GM12878 (cell line): ENCODE measurements at regions not wholly inside any gene's neighbourhood (a gene's known extent, or its start where the extent isn't known, plus 50 kb on each side); places are given as distances from the start of the nearest gene placed in this dataset.

Source experiments
- ATAC-seq: fragments of 200-7000 bp; cut with Tn5 transposase; 3 replicates; pipeline ENCODE4 v1.9.1; 2020; ENCODE audit warnings: mild to moderate bottlenecking, moderate library complexity
- BruUV-seq: library from RNA; stranded (reverse); fragments of 400-500 nt; replicated peaks from 2 replicates; lab custom pipeline; 2021; lab: Mats Ljungman, UMichigan
- CTCF ChIA-PET: fragments of 300-600 bp; sonication (Branson Sonifier 250); formaldehyde crosslinking; extraction: SDS; loops from one replicate; lab custom pipeline; 2021; ENCODE audit warnings: inconsistent platforms; lab: Yijun Ruan, JAX
- POLR2A ChIA-PET: fragments of 350-600 bp; formaldehyde crosslinking; extraction: SDS; loops from one replicate; lab custom pipeline; 2021; ENCODE audit warnings: inconsistent platforms; lab: Charles Lee
- RAD21 ChIA-PET: fragments of 300-600 bp; sonication (Branson Sonifier 250); formaldehyde crosslinking; loops from one replicate; lab custom pipeline; 2023; ENCODE audit warnings: antibody characterized with exemption; ENCODE audit not compliant: unreplicated experiment; lab: Charles Lee
- SMC1A ChIA-PET: fragments of 300-600 bp; sonication (Branson Sonifier 250); formaldehyde crosslinking; loops from one replicate; lab custom pipeline; 2023; ENCODE audit not compliant: unreplicated experiment, uncharacterized antibody; lab: Charles Lee
- DNase-seq: peaks from one replicate; pipeline ENCODE4 v3.0.0-alpha.2; 2011; ENCODE audit warnings: low read depth, low spot score
- FAIRE-seq: peaks from 3 replicates; lab custom pipeline; 2011; peaks lifted over from hg19 to GRCh38; lab: Jason Lieb, UNC
- H2AFZ ChIP-seq: 2 replicates; pipeline ENCODE4 v1.6.0; 2011; ENCODE audit warnings: low read depth, low read length, control low read depth; ENCODE audit not compliant: control insufficient read depth
- H3K27ac ChIP-seq: 2 replicates; pipeline ENCODE4 v1.5.1; 2011; ENCODE audit warnings: control low read depth; ENCODE audit not compliant: control insufficient read depth, insufficient read depth
- H3K27me3 ChIP-seq, 2 experiments: replicated peaks in 1 of 2; 2 replicates each; pipeline versions ENCODE4 v1.6.0 to v1.6.1; 2011; ENCODE audit warnings: low read length in 1 of 2; ENCODE audit not compliant: control insufficient read depth in 2 of 2, insufficient read depth in 2 of 2
- H3K36me3 ChIP-seq, 2 experiments: 2 replicates each; pipeline ENCODE4 v1.5.1; 2011; ENCODE audit warnings: low read length in 1 of 2; ENCODE audit not compliant: control insufficient read depth in 2 of 2, insufficient read depth in 2 of 2
- H3K4me1 ChIP-seq: 2 replicates; pipeline ENCODE4 v1.6.1; 2011; ENCODE audit warnings: mild to moderate bottlenecking, low read length, moderate library complexity, mixed read lengths; ENCODE audit not compliant: control insufficient read depth, insufficient read depth
- H3K4me2 ChIP-seq: 2 replicates; pipeline ENCODE4 v1.6.0; 2011; ENCODE audit warnings: control low read depth; ENCODE audit not compliant: control insufficient read depth, insufficient read depth
- H3K4me3 ChIP-seq: fragments of 200-600 bp; sonication (generic); 2 replicates; pipeline ENCODE4 v1.5.1; 2016
- H3K79me2 ChIP-seq: 2 replicates; pipeline ENCODE4 v1.6.0; 2011; ENCODE audit warnings: low read length; ENCODE audit not compliant: control insufficient read depth, insufficient read depth
- H3K9ac ChIP-seq: 2 replicates; pipeline ENCODE4 v1.8.0; 2011; ENCODE audit warnings: low read length, control low read depth, mixed read lengths; ENCODE audit not compliant: control insufficient read depth, insufficient read depth
- H3K9me3 ChIP-seq: replicated peaks from 3 replicates; pipeline ENCODE4 v1.5.1; 2011; ENCODE audit warnings: mild to moderate bottlenecking, low read length; ENCODE audit not compliant: control insufficient read depth, insufficient read depth
- H4K20me1 ChIP-seq: 2 replicates; pipeline ENCODE4 v1.6.0; 2011; ENCODE audit not compliant: control insufficient read depth, insufficient read depth
- BACH1 ChIP-seq: fragments of 450-650 bp; IDR thresholded peaks from 2 replicates; pipeline ENCODE4 v1.6.1; 2017; ENCODE audit warnings: mild to moderate bottlenecking, borderline replicate concordance
- ETV6 ChIP-seq, 2 experiments: fragments of 450-650 bp in 1 of 2; IDR thresholded peaks in 1 of 2; conservative IDR thresholded peaks in 1 of 2; 2 replicates each; pipeline ENCODE4 v1.6.1; 2014; ENCODE audit warnings: antibody characterized with exemption in 1 of 2, borderline replicate concordance in 1 of 2, low read depth in 1 of 2, mild to moderate bottlenecking in 1 of 2, moderate library complexity in 1 of 2
- HSF1 ChIP-seq: fragments of 150-350 bp; IDR thresholded peaks from 2 replicates; pipeline ENCODE4 v1.6.1; 2014; ENCODE audit warnings: mild to moderate bottlenecking, low read depth, low read length
- NKRF ChIP-seq: fragments of 450-650 bp; conservative IDR thresholded peaks from 2 replicates; pipeline ENCODE4 v1.6.1; 2017; ENCODE audit warnings: mild to moderate bottlenecking, moderate library complexity
- PRDM15 ChIP-seq: fragments of 450-650 bp; formaldehyde crosslinking; IDR thresholded peaks from 2 replicates; pipeline ENCODE4 v1.4.0; 2020; ENCODE audit warnings: mild to moderate bottlenecking, moderate library complexity
- ZNF592 ChIP-seq: fragments of 450-650 bp; IDR thresholded peaks from 2 replicates; pipeline ENCODE4 v1.6.1; 2017; ENCODE audit warnings: mild to moderate bottlenecking, moderate library complexity
- WGBS: methylation state at CpG from one replicate; pipeline ENCODE4 v1.1.6; 2016; ENCODE audit warnings: low lambda C conversion rate; ENCODE audit not compliant: insufficient replicate concordance, insufficient coverage; ENCODE audit errors: missing lambda C conversion rate; 5-methylcytosine and 5-hydroxymethylcytosine counted together
- in situ Hi-C: fragments of 300-500 bp; cut with MboI; formaldehyde crosslinking; loops from 9 replicates; pipeline ENCODE4 v1.14.3; 2018; ENCODE audit warnings: mixed read lengths
- intact Hi-C: fragments of 100-400 bp; cut with micrococcal nuclease; formaldehyde crosslinking; loops from one replicate; pipeline ENCODE4 v1.14.2; 2022; ENCODE audit not compliant: unreplicated experiment

GRCh38 chr9:26459959-26460358 is 432.6 kb downstream of the CAAP1 start:
- H3K9ac ChIP-seq = no peak overlapping the region
- TF ChIP-seq ZNF592 = no peak
- TF ChIP-seq PRDM15 (CRISPR knock-in tag) = no peak
- TF ChIP-seq NKRF = no peak
- no peak for TF ChIP-seq BACH1
- TF ChIP-seq ETV6 (conservative IDR thresholded peaks at IDR 0.05 in 1 of 2, IDR thresholded peaks at IDR 0.05 in 1 of 2; ENCODE audit: borderline replicate concordance in 1 of 2, low read depth in 1 of 2) = no peak
- TF ChIP-seq HSF1 = no peak
- H3K27ac ChIP-seq = no peak overlapping the region
- no peak overlapping the region for H3K4me2 ChIP-seq
- no TSS peak for BruUV-seq
- intact Hi-C loops = no loop called here
- no peaks in the 10 kb centered on the region for H3K36me3 ChIP-seq
- ChIA-PET RAD21 (no interaction called here), POLR2A (no interaction called here), SMC1A (no interaction called here), CTCF (interaction anchor here (0.8 kb wide), 1 partner anchor 10 kb away, joined by 3 read pairs; no protein-coding TSS in a partner anchor)
- no peak for ATAC-seq
- H3K9me3 ChIP-seq = no peaks in the 10 kb centered on the region
- no peak overlapping the region for H2AFZ ChIP-seq
- no peaks in the 10 kb centered on the region for H3K4me1 ChIP-seq
- WGBS = 0% methylated on average over 2 of the region's 2 CpGs
- FAIRE-seq = no peak
- no peaks in the 10 kb centered on the region for H3K27me3 ChIP-seq
- H4K20me1 ChIP-seq = no peaks in the 10 kb centered on the region
- in situ Hi-C loops = no loop called here
- no peak overlapping the region for H3K4me3 ChIP-seq
- no peak for DNase-seq
- H3K79me2 ChIP-seq = no peaks in the 10 kb centered on the region
